SKM-1 treated with dmso at 0.1 percent for 144 hours (cell line): ENCODE measurements at regions not wholly inside any gene's neighbourhood (a gene's known extent, or its start where the extent isn't known, plus 50 kb on each side); places are given as distances from the start of the nearest gene placed in this dataset.

ENCODE experiments used
- DNase-seq: peaks from one replicate; lab custom pipeline; 2025; ENCODE audit not compliant: unreplicated experiment; lab: John Stamatoyannopoulos, UW

DNA sequence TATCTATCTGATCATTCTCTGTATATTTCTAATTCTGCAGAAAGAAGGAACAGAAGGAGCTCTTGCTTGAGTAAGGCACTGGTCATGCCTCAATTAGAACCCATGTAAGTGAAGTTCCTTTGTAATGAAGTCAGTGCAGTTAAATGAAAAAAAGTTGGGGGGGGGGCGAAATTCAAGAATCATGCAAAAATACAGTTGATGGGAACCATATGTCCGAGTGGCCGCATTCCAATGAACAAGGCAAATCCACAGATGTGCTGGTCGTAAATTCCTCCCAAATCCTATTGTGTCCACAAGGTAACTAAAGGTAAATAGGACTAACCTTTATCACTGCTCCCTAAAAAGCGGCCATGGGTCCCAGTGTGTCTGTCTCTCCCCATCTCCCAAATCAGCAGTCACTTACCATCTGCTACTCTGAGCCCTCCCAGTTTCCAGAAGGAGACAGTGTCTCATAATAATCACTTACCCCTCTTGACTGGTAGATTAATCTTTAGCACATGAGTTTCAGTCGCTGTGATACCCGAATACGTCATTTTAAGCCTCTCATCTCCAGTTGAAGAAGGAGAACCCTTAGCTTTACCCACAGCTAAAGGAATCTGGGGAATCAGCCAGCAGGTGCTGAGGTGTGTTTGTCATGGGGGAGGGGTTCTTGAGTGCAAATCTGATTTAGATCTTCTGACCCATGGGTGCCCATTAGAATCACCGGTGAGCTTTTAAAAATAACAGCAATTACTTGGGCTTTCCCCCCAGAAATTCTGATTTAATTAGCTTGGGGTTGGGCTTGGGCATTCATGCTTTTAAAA, 56.3 kb upstream of the EPHB3 start:
- no peak for DNase-seq

DNA sequence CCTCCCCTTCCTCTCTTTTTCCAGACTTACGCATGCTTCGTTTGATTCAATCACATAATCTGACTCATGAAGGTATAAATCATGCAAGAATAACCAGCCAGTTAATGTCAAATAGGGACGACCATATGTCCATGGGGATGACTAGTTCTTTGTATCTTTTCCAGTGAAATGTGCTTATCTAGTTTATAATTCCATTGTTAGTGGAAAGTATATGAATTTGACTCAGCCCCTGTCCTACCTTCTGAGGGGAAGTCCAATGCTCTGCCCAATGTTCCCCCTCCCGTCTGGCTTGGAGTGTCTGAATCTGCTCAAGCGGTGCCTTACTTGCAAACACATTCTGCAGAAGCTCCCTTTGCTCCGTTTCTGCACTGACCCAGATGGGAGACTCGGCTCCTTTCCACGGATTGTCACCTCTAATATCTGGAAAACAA, 55.0 kb upstream of the EPHB3 start:
- DNase-seq, result no peak

DNA sequence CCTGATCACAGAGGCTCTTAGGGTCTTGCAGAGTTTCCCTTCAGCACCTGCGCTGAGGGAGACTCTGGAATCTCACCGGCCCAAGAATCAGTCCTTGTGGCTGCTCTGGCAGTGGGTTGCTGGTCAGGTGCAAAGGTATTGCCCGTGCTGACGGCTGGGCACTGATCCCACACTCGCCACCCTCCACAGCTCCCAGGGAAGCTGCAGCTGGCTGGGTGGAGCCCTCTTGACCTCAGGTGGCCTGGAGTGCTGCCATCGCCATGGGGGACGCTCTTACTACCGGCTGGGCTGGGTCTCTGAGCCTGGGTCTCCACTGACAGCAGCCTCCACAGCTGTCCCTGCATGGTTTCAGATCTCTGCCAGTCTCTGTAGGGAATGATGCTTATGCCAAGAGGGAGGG, 52.6 kb upstream of the EPHB3 start:
- DNase-seq, result no peak

DNA sequence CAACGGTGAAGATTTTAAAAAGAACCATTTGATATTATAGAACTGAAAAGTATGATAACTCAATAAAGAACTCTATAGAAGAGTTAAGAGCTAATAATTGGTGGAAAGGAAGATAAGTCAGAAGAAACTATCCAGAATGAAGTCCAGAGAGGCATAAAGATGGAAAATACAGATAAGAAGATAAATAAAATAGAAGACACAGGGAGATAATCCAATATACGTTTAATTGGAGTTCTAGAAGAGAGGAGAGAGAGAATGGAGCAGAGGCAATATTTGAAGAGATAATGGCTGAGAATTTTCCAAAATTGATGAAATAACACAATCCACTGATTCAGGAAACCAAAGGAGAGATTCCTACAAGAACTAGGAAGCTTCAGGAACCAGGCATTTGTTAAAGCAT, 49.8 kb upstream of the EPHB3 start:
- no peak for DNase-seq
